HG03064 (cell line): ENCODE measurements at regions not wholly inside any gene's neighbourhood (a gene's known extent, or its start where the extent isn't known, plus 50 kb on each side); places are given as distances from the start of the nearest gene placed in this dataset.
"Not testable (repeated sequence)": the region's sequence is repeated elsewhere in the genome, so short reads cannot be mapped to it uniquely, and the experiment has no call there.

Experiments
- ATAC-seq: cut with Tn5 transposase; IDR thresholded peaks from one replicate; pipeline ENCODE4 v1.9.1; 2021; ENCODE audit warnings: low read depth; ENCODE audit not compliant: unreplicated experiment

DNA sequence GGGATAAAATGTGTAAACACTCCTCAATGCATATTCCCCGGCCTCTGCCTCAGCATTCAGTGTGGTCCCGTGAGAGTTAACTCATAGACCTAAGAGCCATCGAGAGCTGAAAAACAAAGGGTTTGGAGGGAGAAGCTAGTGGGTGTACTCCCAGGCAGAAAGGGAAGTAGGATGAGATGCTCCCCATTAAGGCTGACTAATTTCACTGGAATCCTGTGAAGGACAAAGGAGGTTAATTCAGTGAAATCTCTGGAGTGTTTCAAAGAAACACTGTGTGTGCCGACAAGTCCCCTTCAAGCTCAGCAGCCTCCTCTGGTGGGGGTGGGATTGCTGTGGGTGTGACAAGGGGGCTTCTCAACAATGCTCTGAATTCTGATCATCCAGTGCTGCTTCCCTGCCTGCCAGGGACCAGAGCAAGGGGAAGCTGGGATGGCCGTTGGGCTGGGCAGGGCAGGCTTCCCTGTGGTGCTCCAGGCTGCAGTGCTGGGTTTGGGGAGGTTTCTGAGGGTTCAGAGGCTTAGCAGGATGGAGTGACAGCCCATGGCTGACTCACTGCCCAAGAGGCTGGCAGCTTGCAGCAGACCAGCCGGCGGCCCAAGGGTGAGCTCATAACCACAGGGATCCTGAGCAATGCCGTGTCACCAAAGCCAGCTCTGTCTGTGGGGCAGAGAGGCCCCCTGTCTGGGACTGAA is 61.4 kb upstream of the BMAL1 start:
- ATAC-seq: no peak

DNA sequence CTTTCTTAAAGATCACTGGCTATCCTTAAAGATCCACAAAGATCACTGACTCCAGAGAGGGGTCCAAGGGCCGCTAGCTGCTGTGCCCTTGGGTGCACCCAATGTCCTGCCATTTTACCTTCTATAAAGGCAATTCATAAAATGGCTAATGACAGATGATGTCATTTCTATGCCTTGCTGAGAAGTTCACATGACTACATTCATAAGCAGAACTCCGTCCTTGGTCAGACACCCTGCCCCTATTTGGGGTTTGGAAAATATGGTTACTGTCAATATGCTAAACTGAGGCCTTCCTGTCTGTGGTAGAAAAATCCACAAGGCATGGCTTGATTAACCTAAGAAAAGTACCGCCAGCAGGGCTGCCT is 60.9 kb upstream of the BMAL1 start:
- no peak for ATAC-seq

DNA sequence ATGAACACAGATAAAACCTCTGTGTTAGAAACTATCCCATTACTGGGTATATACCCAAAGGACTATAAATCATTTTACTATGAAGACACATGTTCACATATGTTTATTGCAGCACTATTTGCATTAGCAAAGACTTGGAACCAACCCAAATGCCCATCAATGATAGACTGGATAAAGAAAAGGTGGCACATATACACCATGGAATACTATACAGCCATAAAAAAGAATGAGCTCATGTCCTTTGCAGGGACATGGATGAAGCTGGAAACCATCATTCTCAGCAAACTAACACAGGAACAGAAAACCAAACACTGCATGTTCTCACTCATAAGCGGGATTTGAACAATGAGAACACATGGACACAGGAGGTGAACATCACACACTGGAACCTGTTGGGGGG is 58.9 kb upstream of the BMAL1 start:
- not testable (repeated sequence) for ATAC-seq

DNA sequence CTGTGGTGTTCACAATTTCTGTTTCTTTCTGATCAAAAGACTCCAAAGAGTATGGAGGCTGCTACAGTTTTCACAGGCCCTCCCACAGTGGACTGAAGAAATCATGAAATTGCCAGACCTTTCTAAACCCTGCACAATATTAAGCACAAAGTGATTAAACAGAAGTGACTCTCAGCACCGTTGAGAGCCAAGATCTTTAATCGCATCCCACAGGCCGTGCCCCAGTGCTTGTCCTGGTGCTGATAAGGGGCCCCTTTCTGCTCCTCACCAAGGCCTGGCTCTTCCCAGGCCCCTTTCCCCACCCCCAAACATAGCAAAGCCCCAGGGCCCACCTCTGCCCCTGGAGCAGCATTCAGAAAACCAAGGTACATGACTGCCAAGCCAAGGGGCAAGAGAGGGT is 57.4 kb upstream of the BMAL1 start:
- ATAC-seq: no peak

GRCh38 chr11:13221722-13222121 is 55.9 kb upstream of the BMAL1 start:
- ATAC-seq: no peak

- ATAC-seq: no peak
Measured at GRCh38 chr11:13222285-13222684, 55.3 kb upstream of the BMAL1 start.

DNA sequence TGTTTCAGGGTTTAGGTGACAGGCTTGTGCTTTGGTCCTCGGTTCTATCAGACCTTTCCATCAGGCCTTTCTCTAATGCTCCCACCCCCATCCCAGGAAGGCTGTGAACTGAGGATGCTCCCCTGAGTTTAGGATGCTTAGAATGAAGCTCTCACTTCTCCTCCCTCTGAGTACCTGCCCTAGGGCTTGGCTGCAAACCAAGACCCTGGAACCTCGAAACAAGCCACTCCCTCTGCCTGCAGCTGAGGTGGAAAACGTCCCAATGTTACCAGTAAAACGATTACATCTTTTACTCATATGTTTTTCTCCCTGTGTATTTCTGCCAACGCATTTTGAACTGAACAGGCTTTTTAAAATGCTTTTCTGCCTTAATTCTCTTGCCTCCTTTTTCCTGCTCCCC is 54.5 kb upstream of the BMAL1 start:
- ATAC-seq: no peak

DNA sequence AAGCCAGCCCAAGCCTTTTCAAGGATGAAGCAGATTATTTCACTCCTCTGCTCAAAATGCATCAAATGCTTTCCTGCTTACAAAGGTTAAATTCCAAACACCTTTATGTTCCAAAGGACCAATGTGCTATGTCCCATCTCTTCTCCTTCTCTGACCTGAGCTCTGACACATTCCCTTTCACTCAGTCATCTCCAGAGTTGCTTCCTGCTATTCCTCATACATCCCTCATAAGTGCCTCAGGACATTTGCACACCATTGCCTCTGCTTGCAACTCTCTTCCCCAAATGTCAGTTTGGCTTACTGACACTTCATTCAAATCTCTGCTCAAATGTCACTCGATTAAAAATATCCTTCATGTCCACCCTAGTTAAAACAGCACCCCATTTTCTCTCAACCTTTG is 53.3 kb upstream of the BMAL1 start:
- ATAC-seq: no peak

- no peak for ATAC-seq
Measured at GRCh38 chr11:13225038-13226001, 52.3 kb upstream of the BMAL1 start.

- ATAC-seq: no peak
Measured at GRCh38 chr11:13227676-13228255, 49.8 kb upstream of the BMAL1 start.
